ENCODE measurements at regions not wholly inside any gene's neighbourhood (a gene's known extent, or its start where the extent isn't known, plus 50 kb on each side); places are given as distances from the start of the nearest gene placed in this dataset.
"Not testable (repeated sequence)": the region's sequence is repeated elsewhere in the genome, so short reads cannot be mapped to it uniquely, and the experiment has no call there.

DNA sequence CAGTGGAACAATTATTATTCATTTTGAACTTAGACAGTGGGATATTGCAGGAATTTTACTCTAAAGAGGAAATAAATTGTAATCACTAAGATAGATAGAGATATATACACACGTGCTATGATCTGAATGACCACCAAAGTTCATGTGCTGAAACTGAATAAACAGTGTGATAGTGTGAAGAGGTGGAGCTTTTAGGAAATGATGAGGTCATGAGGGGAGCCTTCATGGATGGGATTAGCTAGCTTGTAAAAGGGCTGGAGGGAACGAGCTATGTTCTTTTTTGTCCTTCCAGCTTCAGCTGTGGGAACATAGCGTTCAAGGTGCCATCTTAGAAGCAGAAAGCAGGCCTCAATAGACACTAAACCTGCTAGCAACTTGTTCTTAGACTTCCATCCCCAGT is 191.5 kb upstream of the LRIG3 start:
- Histone ChIP-seq H3K27ac (no peak overlapping the region), H4K20me1 (ENCODE audit: insufficient read depth) (no peaks in the 10 kb centered on the region), H3K27me3 (ENCODE audit: insufficient read depth, low read depth) (no peaks in the 10 kb centered on the region), H3K9me3 (ENCODE audit: insufficient read depth, low read depth) (no peaks in the 10 kb centered on the region), H3K4me1 (replicated peaks; ENCODE audit: insufficient read depth) (no peaks in the 10 kb centered on the region), H3F3A (ENCODE audit: insufficient read depth, low read depth) (no peaks in the 10 kb centered on the region), H3K79me2 (ENCODE audit: low read depth) (no peaks in the 10 kb centered on the region), H3K9me2 (ENCODE audit: insufficient read depth) (no peaks in the 10 kb centered on the region), H2AFZ (no peak overlapping the region), H3K4me3 (no peak overlapping the region), H3K4me2 (no peak overlapping the region), H3K36me3 (ENCODE audit: low read depth) (no peaks in the 10 kb centered on the region)
- ChIA-PET CTCF (no interaction called here), POLR2A (ENCODE audit: unreplicated experiment) (no interaction called here)
- no TSS peak for BruUV-seq (replicated peaks)
- no peak for DNase-seq
- intact Hi-C loops (cut with micrococcal nuclease; ENCODE audit: unreplicated experiment), result loop anchor here (10.0 kb wide), 1 partner anchor 1383 kb away; no protein-coding TSS in a partner anchor
- TF ChIP-seq, protein P1, sequence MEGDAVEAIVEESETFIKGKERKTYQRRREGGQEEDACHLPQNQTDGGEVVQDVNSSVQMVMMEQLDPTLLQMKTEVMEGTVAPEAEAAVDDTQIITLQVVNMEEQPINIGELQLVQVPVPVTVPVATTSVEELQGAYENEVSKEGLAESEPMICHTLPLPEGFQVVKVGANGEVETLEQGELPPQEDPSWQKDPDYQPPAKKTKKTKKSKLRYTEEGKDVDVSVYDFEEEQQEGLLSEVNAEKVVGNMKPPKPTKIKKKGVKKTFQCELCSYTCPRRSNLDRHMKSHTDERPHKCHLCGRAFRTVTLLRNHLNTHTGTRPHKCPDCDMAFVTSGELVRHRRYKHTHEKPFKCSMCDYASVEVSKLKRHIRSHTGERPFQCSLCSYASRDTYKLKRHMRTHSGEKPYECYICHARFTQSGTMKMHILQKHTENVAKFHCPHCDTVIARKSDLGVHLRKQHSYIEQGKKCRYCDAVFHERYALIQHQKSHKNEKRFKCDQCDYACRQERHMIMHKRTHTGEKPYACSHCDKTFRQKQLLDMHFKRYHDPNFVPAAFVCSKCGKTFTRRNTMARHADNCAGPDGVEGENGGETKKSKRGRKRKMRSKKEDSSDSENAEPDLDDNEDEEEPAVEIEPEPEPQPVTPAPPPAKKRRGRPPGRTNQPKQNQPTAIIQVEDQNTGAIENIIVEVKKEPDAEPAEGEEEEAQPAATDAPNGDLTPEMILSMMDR (conservative IDR thresholded peaks at IDR 0.05), result no peak
- no peak for TF ChIP-seq EZH2 (IDR thresholded peaks at IDR 0.05; ENCODE audit: low read depth)

DNA sequence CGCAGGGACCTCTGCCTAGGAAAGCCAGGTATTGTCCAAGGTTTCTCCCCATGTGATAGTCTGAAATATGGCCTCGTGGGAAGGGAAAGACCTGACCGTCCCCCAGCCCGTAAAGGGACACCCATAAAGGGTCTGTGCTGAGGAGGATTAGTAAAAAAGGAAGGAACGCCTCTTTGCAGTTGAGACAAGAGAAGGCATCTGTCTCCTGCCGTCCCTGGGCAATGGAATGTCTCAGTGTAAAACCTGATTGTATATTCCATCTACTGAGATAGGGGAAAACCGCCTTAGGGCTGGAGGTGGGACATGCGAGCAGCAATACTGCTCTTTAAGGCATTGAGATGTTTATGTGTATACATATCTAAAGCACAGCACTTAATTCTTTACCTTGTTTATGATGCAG is 188.2 kb upstream of the LRIG3 start:
- POLR2A ChIA-PET (ENCODE audit: unreplicated experiment); H4K20me1 ChIP-seq (ENCODE audit: insufficient read depth); CTCF ChIA-PET; H3K9me2 ChIP-seq (ENCODE audit: insufficient read depth); BruUV-seq (replicated peaks); H3F3A ChIP-seq (ENCODE audit: insufficient read depth, low read depth); H3K4me3 ChIP-seq; H3K27me3 ChIP-seq (ENCODE audit: insufficient read depth, low read depth); H3K9me3 ChIP-seq (ENCODE audit: insufficient read depth, low read depth); intact Hi-C loops (cut with micrococcal nuclease; ENCODE audit: unreplicated experiment); H3K79me2 ChIP-seq (ENCODE audit: low read depth); H3K4me2 ChIP-seq; H3K36me3 ChIP-seq (ENCODE audit: low read depth); H3K4me1 ChIP-seq (replicated peaks; ENCODE audit: insufficient read depth); DNase-seq; H2AFZ ChIP-seq; H3K27ac ChIP-seq: not testable (repeated sequence)

DNA sequence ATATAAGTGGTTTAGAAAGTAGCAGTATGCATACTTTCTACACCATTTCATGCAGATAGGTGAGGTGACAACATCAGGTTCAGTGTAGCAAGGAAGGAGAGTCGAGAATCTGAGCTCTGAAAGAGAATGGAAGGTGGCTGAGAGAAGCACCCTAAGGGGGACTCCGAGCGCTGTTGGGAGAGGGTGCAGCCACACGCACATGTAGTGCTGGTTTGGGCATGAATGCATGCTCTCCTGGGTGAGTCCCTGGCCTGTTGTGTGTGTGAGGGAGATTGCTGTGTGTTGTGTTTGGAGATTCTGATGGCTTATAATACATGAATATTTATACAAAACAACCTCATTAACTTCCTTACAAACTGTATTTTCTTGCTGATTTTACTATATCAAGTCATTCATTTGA is 180.3 kb upstream of the LRIG3 start:
- H3K4me2 ChIP-seq, result no peak overlapping the region
- H4K20me1 ChIP-seq (ENCODE audit: insufficient read depth), result no peaks in the 10 kb centered on the region
- no peak overlapping the region for H3K27ac ChIP-seq
- no peaks in the 10 kb centered on the region for H3K9me3 ChIP-seq (ENCODE audit: insufficient read depth, low read depth)
- H2AFZ ChIP-seq, result no peak overlapping the region
- H3K9me2 ChIP-seq (ENCODE audit: insufficient read depth), result no peaks in the 10 kb centered on the region
- no peak for DNase-seq
- no TSS peak for BruUV-seq (replicated peaks)
- H3F3A ChIP-seq (ENCODE audit: insufficient read depth, low read depth), result no peaks in the 10 kb centered on the region
- ChIA-PET CTCF (no interaction called here), POLR2A (ENCODE audit: unreplicated experiment) (no interaction called here)
- H3K27me3 ChIP-seq (ENCODE audit: insufficient read depth, low read depth), result no peaks in the 10 kb centered on the region
- no peak for TF ChIP-seq EZH2 (IDR thresholded peaks at IDR 0.05; ENCODE audit: low read depth)
- TF ChIP-seq, protein P1 (conservative IDR thresholded peaks at IDR 0.05), result no peak
- H3K4me1 ChIP-seq (replicated peaks; ENCODE audit: insufficient read depth), result no peaks in the 10 kb centered on the region
- no peaks in the 10 kb centered on the region for H3K79me2 ChIP-seq (ENCODE audit: low read depth)
- intact Hi-C loops (cut with micrococcal nuclease; ENCODE audit: unreplicated experiment), result no loop called here
- H3K36me3 ChIP-seq (ENCODE audit: low read depth), result no peaks in the 10 kb centered on the region
- no peak overlapping the region for H3K4me3 ChIP-seq

DNA sequence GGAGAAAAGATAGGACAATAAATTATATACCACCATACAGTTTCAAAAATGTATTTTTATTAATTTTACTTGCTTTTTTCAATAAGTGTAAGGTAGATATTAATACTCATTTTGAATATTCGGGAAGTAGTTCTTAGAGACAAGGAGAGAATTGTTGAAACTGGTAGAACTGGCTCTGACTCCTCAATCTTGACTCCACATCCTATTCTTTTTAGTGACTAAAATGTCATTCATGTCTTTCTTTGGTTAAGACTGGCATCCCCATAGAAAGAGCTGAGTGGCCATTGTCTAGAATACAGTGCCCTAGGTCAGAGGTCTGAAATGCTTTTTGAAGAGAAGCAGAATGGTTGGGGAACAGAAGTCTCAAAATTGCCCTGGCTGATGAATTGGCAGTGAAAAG is 177.6 kb upstream of the LRIG3 start:
- Histone ChIP-seq H3K9me2 (ENCODE audit: insufficient read depth) (no peaks in the 10 kb centered on the region), H3K9me3 (ENCODE audit: insufficient read depth, low read depth) (no peaks in the 10 kb centered on the region), H3K4me3 (no peak overlapping the region), H3K79me2 (ENCODE audit: low read depth) (no peaks in the 10 kb centered on the region), H3K36me3 (ENCODE audit: low read depth) (no peaks in the 10 kb centered on the region), H3F3A (ENCODE audit: insufficient read depth, low read depth) (no peaks in the 10 kb centered on the region), H3K27me3 (ENCODE audit: insufficient read depth, low read depth) (no peaks in the 10 kb centered on the region), H3K4me2 (no peak overlapping the region), H3K4me1 (replicated peaks; ENCODE audit: insufficient read depth) (no peaks in the 10 kb centered on the region), H2AFZ (no peak overlapping the region), H3K27ac (no peak overlapping the region), H4K20me1 (ENCODE audit: insufficient read depth) (no peaks in the 10 kb centered on the region)
- CTCF ChIA-PET, result no interaction called here
- no TSS peak for BruUV-seq (replicated peaks)
- intact Hi-C loops (cut with micrococcal nuclease; ENCODE audit: unreplicated experiment), result no loop called here
- TF ChIP-seq, protein P1 (conservative IDR thresholded peaks at IDR 0.05), result no peak
- no peak for TF ChIP-seq EZH2 (IDR thresholded peaks at IDR 0.05; ENCODE audit: low read depth)
- no peak for DNase-seq
- POLR2A ChIA-PET (ENCODE audit: unreplicated experiment), result no interaction called here
